Mesothelial cell of epicardium (in vitro differentiated cells): ENCODE measurements at regions not wholly inside any gene's neighbourhood (a gene's known extent, or its start where the extent isn't known, plus 50 kb on each side); places are given as distances from the start of the nearest gene placed in this dataset.

Experiments used
- DNase-seq, 2 experiments: peaks; one replicate each; pipeline ENCODE4 v3.0.0; 2021; ENCODE audit warnings: low spot score in 2 of 2; ENCODE audit not compliant: unreplicated experiment in 2 of 2
- H3K27ac Mint-ChIP-seq: 2 replicates; pipeline ENCODE4 v1.8.0; 2021; ENCODE audit warnings: mixed read lengths
- H3K27me3 Mint-ChIP-seq: 2 replicates; pipeline ENCODE4 v1.8.0; 2021; ENCODE audit warnings: low read depth, mixed read lengths
- H3K36me3 Mint-ChIP-seq: 2 replicates; pipeline ENCODE4 v1.8.0; 2021; ENCODE audit warnings: mixed read lengths
- H3K4me1 Mint-ChIP-seq: 2 replicates; pipeline ENCODE4 v1.8.0; 2021; ENCODE audit warnings: mixed read lengths
- H3K4me3 Mint-ChIP-seq: 2 replicates; pipeline ENCODE4 v1.8.0; 2021; ENCODE audit warnings: mild to moderate bottlenecking, moderate library complexity, mixed read lengths
- H3K9me3 Mint-ChIP-seq: 2 replicates; pipeline ENCODE4 v1.8.0; 2021; ENCODE audit warnings: mixed read lengths
- TF ChIP-seq, protein P1 (sequence below): fragments of 200-600 bp; sonication (generic); IDR thresholded peaks from one replicate; pipeline ENCODE4 v1.5.0; 2021; ENCODE audit warnings: antibody characterized with exemption; ENCODE audit not compliant: unreplicated experiment

DNA sequence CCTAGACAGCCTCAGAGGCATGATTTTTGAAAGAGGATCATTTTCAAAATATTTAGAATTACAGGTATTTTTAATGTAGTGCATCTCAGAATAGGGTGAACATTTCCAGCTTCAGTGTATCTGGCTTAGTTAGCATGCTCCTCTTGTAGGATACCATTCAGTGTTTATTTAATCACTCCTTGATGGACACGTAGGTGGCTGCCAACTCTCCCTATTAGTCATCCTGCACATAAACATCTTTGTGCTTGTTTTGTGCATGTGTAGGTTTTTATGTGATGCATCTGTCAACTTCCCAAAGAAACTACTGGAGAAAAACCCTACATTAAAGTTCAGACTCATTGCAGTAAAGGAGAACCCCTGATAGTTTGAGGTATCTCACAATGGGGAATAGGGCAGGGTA is 52.5 kb upstream of the RBM19 start:
- TF ChIP-seq, protein P1, sequence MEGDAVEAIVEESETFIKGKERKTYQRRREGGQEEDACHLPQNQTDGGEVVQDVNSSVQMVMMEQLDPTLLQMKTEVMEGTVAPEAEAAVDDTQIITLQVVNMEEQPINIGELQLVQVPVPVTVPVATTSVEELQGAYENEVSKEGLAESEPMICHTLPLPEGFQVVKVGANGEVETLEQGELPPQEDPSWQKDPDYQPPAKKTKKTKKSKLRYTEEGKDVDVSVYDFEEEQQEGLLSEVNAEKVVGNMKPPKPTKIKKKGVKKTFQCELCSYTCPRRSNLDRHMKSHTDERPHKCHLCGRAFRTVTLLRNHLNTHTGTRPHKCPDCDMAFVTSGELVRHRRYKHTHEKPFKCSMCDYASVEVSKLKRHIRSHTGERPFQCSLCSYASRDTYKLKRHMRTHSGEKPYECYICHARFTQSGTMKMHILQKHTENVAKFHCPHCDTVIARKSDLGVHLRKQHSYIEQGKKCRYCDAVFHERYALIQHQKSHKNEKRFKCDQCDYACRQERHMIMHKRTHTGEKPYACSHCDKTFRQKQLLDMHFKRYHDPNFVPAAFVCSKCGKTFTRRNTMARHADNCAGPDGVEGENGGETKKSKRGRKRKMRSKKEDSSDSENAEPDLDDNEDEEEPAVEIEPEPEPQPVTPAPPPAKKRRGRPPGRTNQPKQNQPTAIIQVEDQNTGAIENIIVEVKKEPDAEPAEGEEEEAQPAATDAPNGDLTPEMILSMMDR, result no peak
- Mint-ChIP-seq H3K27ac (no peak overlapping the region), H3K36me3 (no peaks in the 10 kb centered on the region), H3K4me3 (no peak overlapping the region), H3K4me1 (no peaks in the 10 kb centered on the region), H3K27me3 (peaks cover 49% of the 10 kb centered on the region), H3K9me3 (no peaks in the 10 kb centered on the region)
- DNase-seq, result no peak
